IMR-90 (cell line): ENCODE measurements at regions not wholly inside any gene's neighbourhood (a gene's known extent, or its start where the extent isn't known, plus 50 kb on each side); places are given as distances from the start of the nearest gene placed in this dataset.
"Not testable (repeated sequence)": the region's sequence is repeated elsewhere in the genome, so short reads cannot be mapped to it uniquely, and the experiment has no call there.

ENCODE experiments used
- ATAC-seq: fragments of 200-7000 bp; cut with Tn5 transposase; 2 replicates; pipeline ENCODE4 v1.9.1; 2020; ENCODE audit warnings: low read depth, mild to moderate bottlenecking, moderate library complexity
- BruUV-seq: library from RNA; stranded (reverse); fragments of 400-500 nt; replicated peaks from 2 replicates; lab custom pipeline; 2021; lab: Mats Ljungman, UMichigan
- CTCF ChIA-PET: fragments of 300-600 bp; formaldehyde crosslinking; extraction: SDS; loops from one replicate; lab custom pipeline; 2021; ENCODE audit warnings: antibody characterized with exemption; lab: Yijun Ruan, JAX
- POLR2A ChIA-PET: fragments of 300-600 bp; sonication (Branson Sonifier 250); formaldehyde crosslinking; loops from one replicate; lab custom pipeline; 2022; ENCODE audit warnings: antibody characterized with exemption; ENCODE audit not compliant: unreplicated experiment; lab: Charles Lee
- DNase-seq: peaks from one replicate; pipeline ENCODE4 v3.0.0; 2013
- H2AFZ ChIP-seq: replicated peaks from 2 replicates; pipeline ENCODE3; 2013; ENCODE audit warnings: low read length, mild to moderate bottlenecking; ENCODE audit not compliant: poor library complexity
- H2AK5ac ChIP-seq: 2 replicates; pipeline ENCODE4 v1.6.1; 2013; ENCODE audit warnings: low read depth, low read length, inconsistent platforms
- H2AK9ac ChIP-seq: replicated peaks from 2 replicates; pipeline ENCODE3; 2013; ENCODE audit warnings: mild to moderate bottlenecking, low read depth, low read length, moderate library complexity; ENCODE audit not compliant: poor library complexity
- H2BK120ac ChIP-seq: 2 replicates; pipeline ENCODE4 v1.6.1; 2013; ENCODE audit warnings: low read depth, low read length, inconsistent platforms
- H2BK15ac ChIP-seq: 3 replicates; pipeline ENCODE4 v1.6.1; 2013; ENCODE audit warnings: low read depth, low read length, inconsistent platforms
- H2BK20ac ChIP-seq: 2 replicates; pipeline ENCODE4 v1.6.1; 2013; ENCODE audit warnings: low read depth, mild to moderate bottlenecking, inconsistent platforms, low read length, moderate library complexity
- H2BK5ac ChIP-seq: 2 replicates; pipeline ENCODE4 v1.6.1; 2013; ENCODE audit warnings: mild to moderate bottlenecking, low read depth, low read length, inconsistent platforms; ENCODE audit not compliant: poor library complexity, severe bottlenecking
- H3K14ac ChIP-seq: replicated peaks from 2 replicates; pipeline ENCODE4 v1.6.1; 2013; ENCODE audit warnings: low read depth, low read length, inconsistent platforms
- H3K18ac ChIP-seq: 2 replicates; pipeline ENCODE4 v1.6.1; 2013; ENCODE audit warnings: low read depth, low read length, control low read depth
- H3K23ac ChIP-seq: 2 replicates; pipeline ENCODE4 v1.6.1; 2013; ENCODE audit warnings: low read depth, low read length, inconsistent platforms
- H3K27ac ChIP-seq: 2 replicates; pipeline ENCODE4 v1.5.1; 2013; ENCODE audit warnings: mild to moderate bottlenecking, control low read depth, low read length; ENCODE audit not compliant: insufficient read depth
- H3K27me3 ChIP-seq: 2 replicates; pipeline ENCODE4 v1.6.1; 2013; ENCODE audit warnings: low read length; ENCODE audit not compliant: control insufficient read depth, insufficient read depth
- H3K36me3 ChIP-seq: 2 replicates; pipeline ENCODE4 v1.6.1; 2013; ENCODE audit warnings: low read length, mixed read lengths; ENCODE audit not compliant: control insufficient read depth, insufficient read depth
- H3K4ac ChIP-seq: 2 replicates; pipeline ENCODE4 v1.6.1; 2013; ENCODE audit warnings: low read depth, low read length, inconsistent platforms
- H3K4me1 ChIP-seq: 2 replicates; pipeline ENCODE4 v1.6.1; 2013; ENCODE audit warnings: low read length, mixed read lengths; ENCODE audit not compliant: control insufficient read depth, insufficient read depth
- H3K4me2 ChIP-seq: 2 replicates; pipeline ENCODE4 v1.6.1; 2013; ENCODE audit warnings: low read depth, mild to moderate bottlenecking, control low read depth, low read length, moderate library complexity
- H3K4me3 ChIP-seq: 2 replicates; pipeline ENCODE4 v1.5.1; 2013; ENCODE audit warnings: low read depth, mild to moderate bottlenecking, control low read depth, low read length, moderate library complexity; ENCODE audit not compliant: insufficient read depth
- H3K56ac ChIP-seq: 2 replicates; pipeline ENCODE4 v1.6.1; 2013; ENCODE audit warnings: low read length, inconsistent platforms; ENCODE audit not compliant: insufficient read depth; ENCODE audit errors: extremely low read depth
- H3K79me1 ChIP-seq, 2 experiments: 2 replicates each; pipeline ENCODE4 v1.6.1; 2013; ENCODE audit warnings: low read length in 2 of 2, inconsistent platforms in 1 of 2, low read depth in 1 of 2
- H3K9ac ChIP-seq: 2 replicates; pipeline ENCODE4 v1.6.1; 2013; ENCODE audit warnings: low read depth, low read length, control low read depth
- H3K9me1 ChIP-seq: 2 replicates; pipeline ENCODE4 v1.6.1; 2013; ENCODE audit warnings: low read length, inconsistent platforms; ENCODE audit not compliant: insufficient read depth
- H3K9me3 ChIP-seq: 2 replicates; pipeline ENCODE4 v1.6.1; 2013; ENCODE audit warnings: low read length; ENCODE audit not compliant: control insufficient read depth, insufficient read depth
- H4K20me1 ChIP-seq: 2 replicates; pipeline ENCODE4 v1.6.1; 2013; ENCODE audit warnings: low read length, inconsistent platforms; ENCODE audit not compliant: insufficient read depth
- H4K5ac ChIP-seq: 2 replicates; pipeline ENCODE4 v1.6.1; 2013; ENCODE audit warnings: mild to moderate bottlenecking, low read depth, low read length, control low read depth
- H4K8ac ChIP-seq, 2 experiments: 2 replicates each; pipeline ENCODE4 v1.6.1; 2013; ENCODE audit warnings: low read depth in 2 of 2, low read length in 2 of 2, control low read depth in 1 of 2, inconsistent platforms in 1 of 2
- H4K91ac ChIP-seq: 2 replicates; pipeline ENCODE4 v1.6.1; 2013; ENCODE audit warnings: low read depth, low read length, inconsistent platforms; ENCODE audit not compliant: insufficient read depth
- WGBS, 2 experiments: methylation state at CpG; one replicate each; pipeline versions ENCODE4 v1.1.5 to v1.1.7; 2013; ENCODE audit warnings: missing lambda C conversion rate in 2 of 2; ENCODE audit not compliant: insufficient read length in 1 of 2; ENCODE audit errors: extremely low coverage in 2 of 2; 5-methylcytosine and 5-hydroxymethylcytosine counted together
- dilution Hi-C: fragments of 300-500 bp; cut with HindIII; formaldehyde crosslinking; loops from one replicate; pipeline ENCODE4 v1.14.3; 2018; ENCODE audit warnings: low sequenced_read_pairs; ENCODE audit not compliant: unreplicated experiment
- in situ Hi-C: fragments of 300-500 bp; cut with MboI; formaldehyde crosslinking; loops from 3 replicates; pipeline ENCODE4 v1.14.3; 2019; ENCODE audit warnings: low sequenced_read_pairs, inconsistent platforms, mixed read lengths
- intact Hi-C: fragments of 100-400 bp; cut with micrococcal nuclease; formaldehyde crosslinking; loops from 2 replicates; pipeline ENCODE4 v1.10.0; 2022

GRCh38 chr10:34895046-34895445 lies 80.0 kb upstream of the PARD3 start:
- H3K36me3 ChIP-seq, CTCF ChIA-PET, H2BK5ac ChIP-seq: not testable (repeated sequence)

DNA sequence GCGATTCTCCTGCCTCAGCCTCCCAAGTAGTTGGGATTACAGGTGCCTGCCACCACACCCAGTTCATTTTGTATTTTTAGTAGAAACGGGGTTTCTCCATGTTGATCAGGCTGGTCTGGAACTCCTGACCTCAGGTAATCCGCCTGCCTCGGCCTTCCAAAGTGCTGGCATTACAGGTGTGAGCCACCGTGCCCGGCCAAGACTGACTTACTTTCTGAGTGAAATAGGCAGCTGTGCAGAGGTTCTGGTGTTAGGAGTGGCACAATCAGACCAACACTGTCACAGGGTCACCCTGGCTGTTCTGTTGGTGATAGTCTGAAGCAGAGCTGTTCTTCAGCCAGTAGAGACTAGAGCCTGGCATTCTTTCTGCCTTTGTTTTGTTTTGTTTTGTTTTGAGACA lies 77.4 kb upstream of the PARD3 start:
- BruUV-seq, intact Hi-C loops, DNase-seq, H2AK9ac ChIP-seq, H2BK15ac ChIP-seq, H3K9ac ChIP-seq, H4K91ac ChIP-seq, H3K36me3 ChIP-seq, H3K14ac ChIP-seq, H4K20me1 ChIP-seq, H4K5ac ChIP-seq, H3K79me1 ChIP-seq, H3K4ac ChIP-seq, dilution Hi-C loops, H3K27ac ChIP-seq, H3K27me3 ChIP-seq, H3K4me2 ChIP-seq, H2BK5ac ChIP-seq, H2BK120ac ChIP-seq, POLR2A ChIA-PET, H2AK5ac ChIP-seq, H3K23ac ChIP-seq, H3K18ac ChIP-seq, H3K9me3 ChIP-seq, H3K56ac ChIP-seq, H2BK20ac ChIP-seq, H3K4me3 ChIP-seq, H2AFZ ChIP-seq, ATAC-seq, H3K4me1 ChIP-seq, H3K9me1 ChIP-seq, in situ Hi-C loops, H4K8ac ChIP-seq: not testable (repeated sequence)
- WGBS, 2 experiments = no CpG with 5 or more reads among the region's 6 CpGs
- CTCF ChIA-PET = interaction anchor here (0.6 kb wide), 1 partner anchor 25 kb away, joined by 3 read pairs; no protein-coding TSS in a partner anchor

More at GRCh38 chr10:34895046-34895445, 80.0 kb upstream of the PARD3 start:
- ATAC-seq, H3K56ac ChIP-seq, H4K91ac ChIP-seq, H4K20me1 ChIP-seq, H2BK15ac ChIP-seq, H3K23ac ChIP-seq, H4K5ac ChIP-seq, H3K27ac ChIP-seq, H3K4ac ChIP-seq, H3K9ac ChIP-seq, intact Hi-C loops, in situ Hi-C loops, H3K9me3 ChIP-seq, dilution Hi-C loops, DNase-seq, H3K79me1 ChIP-seq, H3K4me2 ChIP-seq, H2AK5ac ChIP-seq, H3K4me3 ChIP-seq, POLR2A ChIA-PET, H2BK120ac ChIP-seq, H3K9me1 ChIP-seq, H2BK20ac ChIP-seq, H2AK9ac ChIP-seq, H2AFZ ChIP-seq, H3K18ac ChIP-seq, H3K4me1 ChIP-seq, H3K27me3 ChIP-seq, H4K8ac ChIP-seq, BruUV-seq, H3K14ac ChIP-seq: not testable (repeated sequence)
- WGBS, 2 experiments = no CpG with 5 or more reads among the region's 3 CpGs
